Naive thymus-derived CD4-positive, alpha-beta T cell (primary cell): ENCODE measurements at regions not wholly inside any gene's neighbourhood (a gene's known extent, or its start where the extent isn't known, plus 50 kb on each side); places are given as distances from the start of the nearest gene placed in this dataset.

Source experiments
- ATAC-seq: fragments of 150-1000 bp; cut with Tn5 transposase; 2 replicates; pipeline ENCODE4 v1.10.0; 2021; ENCODE audit warnings: mild to moderate bottlenecking, moderate library complexity
- CTCF ChIA-PET: fragments of 350-600 bp; sonication (Branson Sonifier 250); formaldehyde crosslinking; loops from one replicate; lab custom pipeline; 2021; ENCODE audit warnings: antibody characterized with exemption; lab: Charles Lee
- POLR2A ChIA-PET: fragments of 350-600 bp; sonication (Branson Sonifier 250); formaldehyde crosslinking; loops from one replicate; lab custom pipeline; 2021; ENCODE audit warnings: antibody characterized with exemption, inconsistent platforms; lab: Charles Lee
- DNase-seq, 9 donors: peaks; one replicate each; pipeline versions ENCODE4 v3.0.0 to v3.0.0-alpha.2; 2020 to 2022; ENCODE audit warnings: mixed read lengths in 1 of 9
- H3K27ac ChIP-seq: one replicate; pipeline ENCODE4 v1.7.0; 2013; ENCODE audit warnings: mild to moderate bottlenecking, low read depth, low read length, moderate library complexity
- H3K27me3 ChIP-seq, 2 donors: one replicate each; pipeline ENCODE4 v1.7.0; 2013; ENCODE audit warnings: low read length in 2 of 2, mild to moderate bottlenecking in 2 of 2, moderate library complexity in 2 of 2; ENCODE audit not compliant: control insufficient read depth in 2 of 2, insufficient read depth in 2 of 2
- H3K36me3 ChIP-seq, 3 experiments: 1 replicate in 2 of 3; 2 replicates in 1 of 3; pipeline ENCODE4 v1.7.0; 2013; ENCODE audit warnings: low read length in 3 of 3, mild to moderate bottlenecking in 3 of 3, moderate library complexity in 1 of 3; ENCODE audit not compliant: insufficient read depth in 3 of 3, control insufficient read depth in 2 of 3
- H3K4me1 ChIP-seq, 2 donors: one replicate each; pipeline ENCODE4 v1.7.0; 2013; ENCODE audit warnings: low read length in 2 of 2, mild to moderate bottlenecking in 2 of 2, moderate library complexity in 1 of 2; ENCODE audit not compliant: control insufficient read depth in 2 of 2, insufficient read depth in 2 of 2
- H3K4me3 ChIP-seq: 2 replicates; pipeline ENCODE4 v1.7.0; 2013; ENCODE audit warnings: mild to moderate bottlenecking, low read length
- H3K9me3 ChIP-seq, 3 experiments: 1 replicate in 2 of 3; 2 replicates in 1 of 3; pipeline ENCODE4 v1.7.0; 2013; ENCODE audit warnings: low read length in 3 of 3; ENCODE audit not compliant: control insufficient read depth in 2 of 3
- H3K27ac Mint-ChIP-seq, 9 donors: one replicate each; pipeline ENCODE4 v1.8.0; 2020 to 2022; ENCODE audit warnings: mixed read lengths in 9 of 9, mild to moderate bottlenecking in 8 of 9, moderate library complexity in 5 of 9, inconsistent platforms in 2 of 9
- H3K27me3 Mint-ChIP-seq, 5 donors: one replicate each; pipeline ENCODE4 v1.8.0; 2021 to 2022; ENCODE audit warnings: mixed read lengths in 5 of 5, mild to moderate bottlenecking in 1 of 5
- H3K36me3 Mint-ChIP-seq, 5 donors: one replicate each; pipeline ENCODE4 v1.8.0; 2020 to 2022; ENCODE audit warnings: mixed read lengths in 5 of 5, mild to moderate bottlenecking in 3 of 5, inconsistent platforms in 1 of 5
- H3K4me1 Mint-ChIP-seq, 7 donors: one replicate each; pipeline ENCODE4 v1.8.0; 2020 to 2022; ENCODE audit warnings: mixed read lengths in 7 of 7, mild to moderate bottlenecking in 3 of 7, inconsistent platforms in 1 of 7
- H3K4me3 Mint-ChIP-seq, 10 donors: one replicate each; pipeline ENCODE4 v1.8.0; 2020 to 2022; ENCODE audit warnings: mild to moderate bottlenecking in 10 of 10, mixed read lengths in 10 of 10, moderate library complexity in 6 of 10, inconsistent platforms in 2 of 10
- H3K9me3 Mint-ChIP-seq, 11 donors: one replicate each; pipeline ENCODE4 v1.8.0; 2020 to 2022; ENCODE audit warnings: mixed read lengths in 11 of 11, mild to moderate bottlenecking in 4 of 11, inconsistent platforms in 1 of 11, moderate library complexity in 1 of 11
- intact Hi-C, 2 donors: fragments of 100-400 bp; cut with micrococcal nuclease; formaldehyde crosslinking; loops; one replicate each; pipeline ENCODE4 v1.15.1; 2023

- peaks cover 0 to 9% (median 0%) of the 10 kb centered on the region in 5 donors for H3K27me3 Mint-ChIP-seq
Measured at GRCh38 chr3:152084441-152085158, 184.1 kb upstream of the MBNL1 start.

GRCh38 chr3:152087153-152087552 lies 181.6 kb upstream of the MBNL1 start:
- H3K36me3 Mint-ChIP-seq, result peaks cover 0 to 3% (median 0%) of the 10 kb centered on the region in 5 donors
- Histone ChIP-seq H3K4me1 (no peaks in the 10 kb centered on the region), H3K27me3 (no peaks in the 10 kb centered on the region), H3K36me3 (no peaks in the 10 kb centered on the region), H3K4me3 (no peak overlapping the region), H3K9me3 (no peaks in the 10 kb centered on the region), H3K27ac (no peak overlapping the region)
- intact Hi-C loops, result no loop called here
- ATAC-seq (no peak), DNase-seq (no peak)
- ChIA-PET CTCF (no interaction called here), POLR2A (no interaction called here)
- H3K27me3 Mint-ChIP-seq, result peaks cover 0 to 25% (median 0%) of the 10 kb centered on the region in 5 donors
- H3K4me3 Mint-ChIP-seq, result no peak overlapping the region
- peaks cover 0 to 2% (median 0%) of the 10 kb centered on the region in 7 donors for H3K4me1 Mint-ChIP-seq
- no peak overlapping the region for H3K27ac Mint-ChIP-seq
- no peaks in the 10 kb centered on the region for H3K9me3 Mint-ChIP-seq

More at GRCh38 chr3:152084441-152085158, 184.1 kb upstream of the MBNL1 start:
- Histone ChIP-seq H3K9me3 (no peaks in the 10 kb centered on the region), H3K27ac (no peak overlapping the region), H3K4me3 (no peak overlapping the region), H3K27me3 (no peaks in the 10 kb centered on the region), H3K4me1 (no peaks in the 10 kb centered on the region), H3K36me3 (no peaks in the 10 kb centered on the region)
- POLR2A ChIA-PET, result no interaction called here
- no peak for ATAC-seq
- DNase-seq, result no peak
- peaks cover 0 to 4% (median 0%) of the 10 kb centered on the region in 5 donors for H3K36me3 Mint-ChIP-seq
- no peak overlapping the region for H3K4me3 Mint-ChIP-seq
- intact Hi-C loops, result no loop called here
- H3K9me3 Mint-ChIP-seq, result peaks cover 0 to 12% (median 2%) of the 10 kb centered on the region in 11 donors
- H3K27ac Mint-ChIP-seq, result no peak overlapping the region
- CTCF ChIA-PET, result no interaction called here
- no peaks in the 10 kb centered on the region for H3K4me1 Mint-ChIP-seq

GRCh38 chr3:152089528-152089927 lies 179.2 kb upstream of the MBNL1 start:
- no peak for ATAC-seq
- Histone ChIP-seq H3K4me3 (no peak overlapping the region), H3K27ac (no peak overlapping the region), H3K9me3 (no peaks in the 10 kb centered on the region), H3K4me1 (no peaks in the 10 kb centered on the region), H3K27me3 (no peaks in the 10 kb centered on the region), H3K36me3 (no peaks in the 10 kb centered on the region)
- H3K4me1 Mint-ChIP-seq, result peaks cover 0 to 2% (median 0%) of the 10 kb centered on the region in 7 donors
- CTCF ChIA-PET, result no interaction called here
- H3K27me3 Mint-ChIP-seq, result peaks cover 0 to 27% (median 0%) of the 10 kb centered on the region in 5 donors
- H3K36me3 Mint-ChIP-seq, result peaks cover 0 to 3% (median 0%) of the 10 kb centered on the region in 5 donors
- POLR2A ChIA-PET, result no interaction called here
- H3K4me3 Mint-ChIP-seq, result no peak overlapping the region
- peaks cover 0 to 8% (median 0%) of the 10 kb centered on the region in 11 donors for H3K9me3 Mint-ChIP-seq
- H3K27ac Mint-ChIP-seq, result no peak overlapping the region
- no peak for DNase-seq
- intact Hi-C loops, result no loop called here

GRCh38 chr3:152091725-152092124 lies 177.0 kb upstream of the MBNL1 start:
- H3K4me1 ChIP-seq, result no peaks in the 10 kb centered on the region
- DNase-seq, result no peak
- no peaks in the 10 kb centered on the region for H3K36me3 ChIP-seq
- no peaks in the 10 kb centered on the region for H3K9me3 ChIP-seq
- Mint-ChIP-seq H3K9me3 (peaks cover 0 to 12% (median 0%) of the 10 kb centered on the region in 11 donors), H3K27ac (no peak overlapping the region), H3K27me3 (peaks cover 0 to 48% (median 0%) of the 10 kb centered on the region in 5 donors), H3K4me1 (peaks cover 0 to 5% (median 0%) of the 10 kb centered on the region in 7 donors), H3K4me3 (no peak overlapping the region), H3K36me3 (no peaks in the 10 kb centered on the region)
- ATAC-seq, result no peak
- H3K27me3 ChIP-seq, result no peaks in the 10 kb centered on the region
- intact Hi-C loops, result no loop called here
- ChIA-PET CTCF (interaction anchor here (0.5 kb wide), 1 partner anchor 9 kb away, joined by 3 read pairs; no protein-coding TSS in a partner anchor), POLR2A (no interaction called here)
- H3K4me3 ChIP-seq, result no peak overlapping the region
- no peak overlapping the region for H3K27ac ChIP-seq

GRCh38 chr3:152093901-152094300 lies 174.8 kb upstream of the MBNL1 start:
- Histone ChIP-seq H3K4me3 (no peak overlapping the region), H3K4me1 (no peaks in the 10 kb centered on the region), H3K27me3 (no peaks in the 10 kb centered on the region), H3K9me3 (no peaks in the 10 kb centered on the region), H3K27ac (no peak overlapping the region), H3K36me3 (no peaks in the 10 kb centered on the region)
- Mint-ChIP-seq H3K27ac (no peak overlapping the region), H3K27me3 (peaks cover 0 to 48% (median 4%) of the 10 kb centered on the region in 5 donors), H3K4me1 (peaks cover 0 to 5% (median 0%) of the 10 kb centered on the region in 7 donors), H3K36me3 (peaks cover 0 to 1% (median 0%) of the 10 kb centered on the region in 5 donors), H3K4me3 (no peak overlapping the region), H3K9me3 (peaks cover 0 to 12% (median 0%) of the 10 kb centered on the region in 11 donors)
- CTCF ChIA-PET, result no interaction called here
- intact Hi-C loops, result no loop called here
- POLR2A ChIA-PET, result no interaction called here
- no peak for ATAC-seq
- DNase-seq, result no peak

GRCh38 chr3:152094406-152094805 lies 174.3 kb upstream of the MBNL1 start:
- H3K27me3 ChIP-seq, result no peaks in the 10 kb centered on the region
- POLR2A ChIA-PET, result no interaction called here
- intact Hi-C loops, result no loop called here
- H3K36me3 Mint-ChIP-seq, result peaks cover 0 to 1% (median 0%) of the 10 kb centered on the region in 5 donors
- no peak overlapping the region for H3K27ac Mint-ChIP-seq
- ATAC-seq (no peak), DNase-seq (no peak)
- H3K9me3 ChIP-seq, result no peaks in the 10 kb centered on the region
- H3K27me3 Mint-ChIP-seq, result peaks cover 0 to 47% (median 4%) of the 10 kb centered on the region in 5 donors
- no peaks in the 10 kb centered on the region for H3K4me1 ChIP-seq
- H3K36me3 ChIP-seq, result no peaks in the 10 kb centered on the region
- H3K27ac ChIP-seq, result no peak overlapping the region
- peaks cover 0 to 12% (median 0%) of the 10 kb centered on the region in 11 donors for H3K9me3 Mint-ChIP-seq
- CTCF ChIA-PET, result no interaction called here
- H3K4me3 Mint-ChIP-seq, result no peak overlapping the region
- H3K4me1 Mint-ChIP-seq, result peaks cover 0 to 5% (median 0%) of the 10 kb centered on the region in 7 donors
- H3K4me3 ChIP-seq, result no peak overlapping the region
